ENCODE measurements at regions not wholly inside any gene's neighbourhood (a gene's known extent, or its start where the extent isn't known, plus 50 kb on each side); places are given as distances from the start of the nearest gene placed in this dataset.
"Not testable (repeated sequence)": the region's sequence is repeated elsewhere in the genome, so short reads cannot be mapped to it uniquely, and the experiment has no call there.

GRCh38 chr4:187362937-187363857 is 632.4 kb upstream of the ZFP42 start:
- DNase-seq, result no peak

GRCh38 chr4:187364401-187364800 is 631.2 kb upstream of the ZFP42 start:
- DNase-seq, result no peak

- DNase-seq, result no peak
Measured at GRCh38 chr4:187364851-187365250, 630.7 kb upstream of the ZFP42 start.

GRCh38 chr4:187366530-187366929 is 629.0 kb upstream of the ZFP42 start:
- DNase-seq, result no peak

- DNase-seq, result no peak
Measured at GRCh38 chr4:187370918-187371317, 624.7 kb upstream of the ZFP42 start.

- DNase-seq, result no peak
Measured at GRCh38 chr4:187378441-187378840, 617.1 kb upstream of the ZFP42 start.

- no peak for DNase-seq
Measured at GRCh38 chr4:187380181-187380581, 615.4 kb upstream of the ZFP42 start.

GRCh38 chr4:187383181-187383580 is 612.4 kb upstream of the ZFP42 start:
- no peak for DNase-seq

- no peak for DNase-seq
Measured at GRCh38 chr4:187387739-187388138, 607.8 kb upstream of the ZFP42 start.

GRCh38 chr4:187389420-187389819 is 606.2 kb upstream of the ZFP42 start:
- DNase-seq, result no peak

- DNase-seq, result no peak
Measured at GRCh38 chr4:187390646-187391045, 604.9 kb upstream of the ZFP42 start.

- DNase-seq, result no peak
Measured at GRCh38 chr4:187393531-187394344, 601.8 kb upstream of the ZFP42 start.

GRCh38 chr4:187396106-187396505 is 599.5 kb upstream of the ZFP42 start:
- DNase-seq, result no peak

- DNase-seq, result not testable (repeated sequence)
Measured at GRCh38 chr4:187408447-187408846, 587.1 kb upstream of the ZFP42 start.

- DNase-seq, result no peak
Measured at GRCh38 chr4:187413564-187414358, 581.8 kb upstream of the ZFP42 start.

GRCh38 chr4:187414716-187415115 is 580.9 kb upstream of the ZFP42 start:
- DNase-seq, result no peak

GRCh38 chr4:187415231-187415630 is 580.3 kb upstream of the ZFP42 start:
- DNase-seq, result no peak

- no peak for DNase-seq
Measured at GRCh38 chr4:187416216-187416615, 579.4 kb upstream of the ZFP42 start.

GRCh38 chr4:187417721-187418120 is 577.9 kb upstream of the ZFP42 start:
- DNase-seq, result no peak

- DNase-seq, result no peak
Measured at GRCh38 chr4:187422655-187423054, 572.9 kb upstream of the ZFP42 start.

- DNase-seq, result no peak
Measured at GRCh38 chr4:187424636-187425035, 570.9 kb upstream of the ZFP42 start.

- no peak for DNase-seq
Measured at GRCh38 chr4:187426511-187426910, 569.1 kb upstream of the ZFP42 start.

GRCh38 chr4:187432310-187432709 is 563.3 kb upstream of the ZFP42 start:
- DNase-seq, result no peak
